SK-N-SH (cell line): ENCODE measurements at regions not wholly inside any gene's neighbourhood (a gene's known extent, or its start where the extent isn't known, plus 50 kb on each side); places are given as distances from the start of the nearest gene placed in this dataset.

Experiments used
- CTCF ChIA-PET: fragments of 300-600, 350-600 bp; formaldehyde crosslinking; extraction: SDS; loops from one replicate; lab custom pipeline; 2021; lab: Yijun Ruan, JAX
- POLR2A ChIA-PET: fragments of 350-600 bp; sonication (Branson Sonifier 250); formaldehyde crosslinking; extraction: SDS; loops from one replicate; lab custom pipeline; 2020; ENCODE audit warnings: antibody characterized with exemption, inconsistent platforms; lab: Yijun Ruan, JAX
- DNase-seq: peaks from one replicate; pipeline ENCODE4 v3.0.0; 2012
- H2AFZ ChIP-seq: fragments of 200-600 bp; sonication (generic); 2 replicates; pipeline ENCODE4 v1.8.1; 2016; ENCODE audit warnings: antibody characterized with exemption, mild to moderate bottlenecking, low read depth
- H3F3A ChIP-seq: fragments of 200-600 bp; sonication (generic); replicated peaks from 2 replicates; pipeline ENCODE3; 2016; ENCODE audit warnings: antibody characterized with exemption, mild to moderate bottlenecking; ENCODE audit not compliant: insufficient read depth
- H3K27ac ChIP-seq, 2 experiments: fragments of 200-500 bp in 1 of 2; fragments of 200-600 bp in 1 of 2; sonication (Bioruptor generic) in 1 of 2; sonication (generic), shearing (Covaris generic) in 1 of 2; 2 replicates each; pipeline versions ENCODE4 v1.5.1 to v1.6.1; 2014 to 2016; ENCODE audit warnings: low read depth in 2 of 2, inconsistent platforms in 1 of 2, low read length in 1 of 2, mild to moderate bottlenecking in 1 of 2, mixed read lengths in 1 of 2
- H3K27me3 ChIP-seq: fragments of 200-600 bp; sonication (generic), shearing (Covaris generic); 2 replicates; pipeline ENCODE4 v1.6.1; 2016; ENCODE audit warnings: mixed run types; ENCODE audit not compliant: insufficient read depth
- H3K36me3 ChIP-seq, 2 experiments: fragments of 200-500 bp in 1 of 2; fragments of 200-600 bp in 1 of 2; sonication (Bioruptor generic) in 1 of 2; sonication (generic) in 1 of 2; replicated peaks in 1 of 2; 2 replicates each; pipeline versions ENCODE3 to v1.5.1; 2014 to 2016; ENCODE audit warnings: low read length in 1 of 2, mild to moderate bottlenecking in 1 of 2; ENCODE audit not compliant: insufficient read depth in 2 of 2, control insufficient read depth in 1 of 2
- H3K4me1 ChIP-seq, 2 experiments: fragments of 200-500 bp in 1 of 2; fragments of 200-600 bp in 1 of 2; sonication (Bioruptor generic) in 1 of 2; sonication (generic), shearing (Covaris generic) in 1 of 2; 2 replicates each; pipeline versions ENCODE4 v1.5.1 to v1.6.1; 2014 to 2016; ENCODE audit warnings: low read depth in 1 of 2, low read length in 1 of 2, mixed run types in 1 of 2; ENCODE audit not compliant: insufficient read depth in 2 of 2, control insufficient read depth in 1 of 2
- H3K4me2 ChIP-seq: fragments of 200-600 bp; sonication (generic), shearing (Covaris generic); 2 replicates; pipeline ENCODE4 v1.6.1; 2017; ENCODE audit warnings: mixed run types
- H3K4me3 ChIP-seq, 2 experiments: fragments of 200-500 bp in 1 of 2; fragments of 200-600 bp in 1 of 2; sonication (Bioruptor generic) in 1 of 2; sonication (generic), shearing (Covaris generic) in 1 of 2; 2 replicates each; pipeline versions ENCODE4 v1.5.1 to v1.8.1; 2014 to 2016; ENCODE audit warnings: low read depth in 2 of 2, inconsistent platforms in 1 of 2, low read length in 1 of 2, mild to moderate bottlenecking in 1 of 2, mixed read lengths in 1 of 2, moderate library complexity in 1 of 2
- H3K79me2 ChIP-seq: fragments of 200-600 bp; sonication (generic); 2 replicates; pipeline ENCODE4 v1.8.1; 2017; ENCODE audit warnings: mild to moderate bottlenecking; ENCODE audit not compliant: insufficient read depth
- H3K9ac ChIP-seq: fragments of 200-600 bp; sonication (generic); 2 replicates; pipeline ENCODE4 v1.6.1; 2017; ENCODE audit warnings: mixed run types
- H3K9me2 ChIP-seq: fragments of 200-600 bp; sonication (generic); 2 replicates; pipeline ENCODE4 v1.6.1; 2017; ENCODE audit warnings: mixed run types
- H3K9me3 ChIP-seq: fragments of 200-600 bp; sonication (generic); 2 replicates; pipeline ENCODE4 v1.6.1; 2017; ENCODE audit warnings: mixed run types, mild to moderate bottlenecking, moderate library complexity
- H4K20me1 ChIP-seq: fragments of 200-600 bp; sonication (generic); 2 replicates; pipeline ENCODE4 v1.6.1; 2017; ENCODE audit warnings: mild to moderate bottlenecking, mixed run types; ENCODE audit not compliant: insufficient read depth
- CHD2 ChIP-seq: fragments of 150-350 bp; IDR thresholded peaks from 2 replicates; pipeline ENCODE4 v1.6.1; 2018; ENCODE audit warnings: low read length; ENCODE audit not compliant: partially characterized antibody
- EZH2phosphoT487 ChIP-seq: fragments of 200-600 bp; sonication (generic); IDR thresholded peaks from 2 replicates; pipeline ENCODE4 v1.6.1; 2017; ENCODE audit warnings: low read depth, mixed run types, mild to moderate bottlenecking, antibody characterized with exemption, moderate library complexity, borderline replicate concordance
- FOSL2 ChIP-seq: IDR thresholded peaks from 2 replicates; pipeline ENCODE4 v1.4.0; 2012; ENCODE audit warnings: low read depth, mild to moderate bottlenecking, moderate library complexity, borderline replicate concordance
- GATA2 ChIP-seq: sonication (generic); formaldehyde crosslinking; IDR thresholded peaks from 2 replicates; pipeline ENCODE4 v1.5.0; 2020; ENCODE audit warnings: mild to moderate bottlenecking, missing genetic modification reagents
- JUND ChIP-seq: IDR thresholded peaks from 2 replicates; pipeline ENCODE4 v1.4.0; 2012
- MEF2A ChIP-seq: IDR thresholded peaks from 2 replicates; pipeline ENCODE4 v1.4.0; 2012; ENCODE audit warnings: low read depth, borderline replicate concordance
- NFIC ChIP-seq: IDR thresholded peaks from 2 replicates; pipeline ENCODE4 v1.4.0; 2012; ENCODE audit warnings: borderline replicate concordance
- NRF1 ChIP-seq: IDR thresholded peaks from 2 replicates; pipeline ENCODE4 v1.6.1; 2012; ENCODE audit warnings: low read depth, mild to moderate bottlenecking, low read length
- RCOR1 ChIP-seq: fragments of 150-350 bp; IDR thresholded peaks from 2 replicates; pipeline ENCODE4 v1.6.1; 2017; ENCODE audit warnings: antibody characterized with exemption, low read length
- TAF1 ChIP-seq: IDR thresholded peaks from 2 replicates; pipeline ENCODE4 v1.6.1; 2012; ENCODE audit warnings: low read depth, mild to moderate bottlenecking, low read length, moderate library complexity, borderline replicate concordance
- TCF12 ChIP-seq: IDR thresholded peaks from 2 replicates; pipeline ENCODE4 v1.4.0; 2012
- TEAD4 ChIP-seq: IDR thresholded peaks from 2 replicates; pipeline ENCODE4 v1.4.0; 2012; ENCODE audit warnings: mild to moderate bottlenecking, borderline replicate concordance; ENCODE audit not compliant: insufficient read depth
- ZBTB33 ChIP-seq: IDR thresholded peaks from 2 replicates; pipeline ENCODE4 v1.4.0; 2012; ENCODE audit warnings: low read depth, borderline replicate concordance
- WGBS: methylation state at CpG from one replicate; pipeline ENCODE4 v1.1.6; 2017; ENCODE audit warnings: low lambda C conversion rate; 5-methylcytosine and 5-hydroxymethylcytosine counted together
- small RNA-seq, 7 experiments: library from RNA; depleted of rRNA; stranded (forward); fragments of <200 nt; gene quantifications; one replicate each; pipeline ENCODE3, GENCODE V24; 2012
- TF ChIP-seq, protein P1 (sequence below): IDR thresholded peaks from 2 replicates; pipeline ENCODE4 v1.4.0; 2012; ENCODE audit warnings: low read depth
- TF ChIP-seq, protein P2 (sequence below): IDR thresholded peaks from 2 replicates; pipeline ENCODE4 v1.4.0; 2012; ENCODE audit warnings: low read depth, borderline replicate concordance

DNA sequence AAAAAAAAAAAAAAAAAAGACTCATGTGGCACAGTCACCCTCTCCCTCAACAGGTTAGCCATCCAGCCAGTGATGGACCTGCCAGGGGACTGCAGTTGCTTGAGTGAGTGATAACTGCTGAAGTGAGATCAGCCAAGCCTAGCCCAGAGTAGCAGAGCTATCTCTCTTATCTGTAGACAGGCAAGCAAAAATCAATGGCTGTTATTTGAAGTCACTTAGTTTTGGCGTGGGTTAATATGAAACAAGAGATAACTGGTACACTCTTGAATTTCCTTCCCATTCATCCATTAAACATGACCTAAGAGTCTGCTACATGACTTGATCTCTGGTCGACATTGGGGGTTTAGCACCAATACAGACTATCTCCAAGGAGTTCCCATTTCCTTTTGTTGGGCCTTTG, 51.2 kb upstream of the TNIK start:
- Histone ChIP-seq H3K4me1 (no peaks in the 10 kb centered on the region), H3K9me2 (no peaks in the 10 kb centered on the region), H3F3A (no peaks in the 10 kb centered on the region), H3K9ac (no peak overlapping the region), H3K27ac (no peak overlapping the region), H3K4me3 (no peak overlapping the region), H3K27me3 (no peaks in the 10 kb centered on the region), H3K36me3 (no peaks in the 10 kb centered on the region), H3K9me3 (no peaks in the 10 kb centered on the region), H3K4me2 (no peak overlapping the region), H4K20me1 (no peaks in the 10 kb centered on the region), H2AFZ (no peak overlapping the region), H3K79me2 (no peaks in the 10 kb centered on the region)
- WGBS = 52% methylated on average over 2 of the region's 2 CpGs
- TF ChIP-seq MEF2A = no peak
- TF ChIP-seq NRF1 = no peak
- TF ChIP-seq JUND = no peak
- TF ChIP-seq TAF1 = no peak
- TF ChIP-seq, protein P1, sequence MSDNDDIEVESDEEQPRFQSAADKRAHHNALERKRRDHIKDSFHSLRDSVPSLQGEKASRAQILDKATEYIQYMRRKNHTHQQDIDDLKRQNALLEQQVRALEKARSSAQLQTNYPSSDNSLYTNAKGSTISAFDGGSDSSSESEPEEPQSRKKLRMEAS = no peak
- no peak for TF ChIP-seq CHD2
- TF ChIP-seq GATA2 (CRISPR knock-in tag) = no peak
- no peak for TF ChIP-seq RCOR1
- TF ChIP-seq EZH2phosphoT487 = no peak
- no peak for TF ChIP-seq FOSL2
- TF ChIP-seq TEAD4 = no peak
- no peak for TF ChIP-seq ZBTB33
- no peak for TF ChIP-seq TCF12
- TF ChIP-seq, protein P2, sequence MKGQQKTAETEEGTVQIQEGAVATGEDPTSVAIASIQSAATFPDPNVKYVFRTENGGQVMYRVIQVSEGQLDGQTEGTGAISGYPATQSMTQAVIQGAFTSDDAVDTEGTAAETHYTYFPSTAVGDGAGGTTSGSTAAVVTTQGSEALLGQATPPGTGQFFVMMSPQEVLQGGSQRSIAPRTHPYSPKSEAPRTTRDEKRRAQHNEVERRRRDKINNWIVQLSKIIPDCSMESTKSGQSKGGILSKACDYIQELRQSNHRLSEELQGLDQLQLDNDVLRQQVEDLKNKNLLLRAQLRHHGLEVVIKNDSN = no peak
- TF ChIP-seq NFIC = no peak
- ChIA-PET POLR2A (interaction anchor here (0.6 kb wide), 1 partner anchor 865 kb away, joined by 3 read pairs; no protein-coding TSS in a partner anchor), CTCF (interaction anchor here (0.6 to 1.5 kb wide), 2 partner anchors 56 to 1325 kb away, joined by 3 to 4 read pairs; no protein-coding TSS in a partner anchor)
- DNase-seq = no peak

Small RNA genes lying in the stretch of these regions (small RNA-seq; reads per million reads assigned to genes)
- 0 to 0.06 (median 0) reads per million in 7 experiments for gene AC008134.1
